HepG2 (cell line): ENCODE measurements at regions not wholly inside any gene's neighbourhood (a gene's known extent, or its start where the extent isn't known, plus 50 kb on each side); places are given as distances from the start of the nearest gene placed in this dataset.

ENCODE experiments used
- ATAC-seq: fragments of 200-7000 bp; cut with Tn5 transposase; 3 replicates; pipeline ENCODE4 v1.9.1; 2020; ENCODE audit warnings: mild to moderate bottlenecking, moderate library complexity
- BruUV-seq: library from RNA; stranded (reverse); fragments of 400-500 nt; replicated peaks from 2 replicates; lab custom pipeline; 2021; lab: Mats Ljungman, UMichigan
- CTCF ChIA-PET: fragments of 300-600 bp; formaldehyde crosslinking; extraction: SDS; loops from one replicate; lab custom pipeline; 2021; ENCODE audit warnings: low total read pairs, inconsistent platforms, low intra/inter-chr PET ratio; lab: Yijun Ruan, JAX
- POLR2A ChIA-PET: fragments of 350-600 bp; sonication (Branson Sonifier 250); formaldehyde crosslinking; loops from one replicate; lab custom pipeline; 2020; ENCODE audit warnings: antibody characterized with exemption, inconsistent platforms; lab: Yijun Ruan, JAX
- DNase-seq: peaks from one replicate; pipeline ENCODE4 v3.0.0-alpha.2; 2015; ENCODE audit warnings: low spot score
- FAIRE-seq: peaks from 3 replicates; lab custom pipeline; 2011; peaks lifted over from hg19 to GRCh38; lab: Jason Lieb, UNC
- H2AFZ ChIP-seq: one replicate; pipeline ENCODE4 v1.6.1; 2011; ENCODE audit warnings: low read length, inconsistent platforms
- H3K27ac ChIP-seq: fragments of 300-600 bp; 3 replicates; pipeline ENCODE4 v1.8.0; 2011; ENCODE audit warnings: mixed run types, mild to moderate bottlenecking, mixed read lengths, low read length, inconsistent platforms; ENCODE audit not compliant: insufficient read depth; ENCODE audit errors: extremely low read length
- H3K27me3 ChIP-seq, 2 experiments: fragments of 200-600 bp in 1 of 2; 2 replicates in 1 of 2; 3 replicates in 1 of 2; pipeline versions ENCODE4 v1.6.0 to v1.8.0; 2011; ENCODE audit warnings: low read length in 2 of 2, mild to moderate bottlenecking in 2 of 2, moderate library complexity in 2 of 2, inconsistent platforms in 1 of 2; ENCODE audit not compliant: insufficient read depth in 2 of 2, control insufficient read depth in 1 of 2
- H3K36me3 ChIP-seq, 2 experiments: fragments of 200-600 bp in 1 of 2; replicated peaks in 1 of 2; 2 replicates in 1 of 2; 3 replicates in 1 of 2; pipeline versions ENCODE4 v1.5.1 to v1.8.0; 2011; ENCODE audit warnings: low read length in 2 of 2, inconsistent platforms in 1 of 2; ENCODE audit not compliant: insufficient read depth in 2 of 2, control insufficient read depth in 1 of 2
- H3K4me1 ChIP-seq: 2 replicates; pipeline ENCODE4 v1.5.1; 2012; ENCODE audit warnings: low read length, inconsistent platforms; ENCODE audit not compliant: insufficient read depth
- H3K4me2 ChIP-seq: 2 replicates; pipeline ENCODE4 v1.6.0; 2011; ENCODE audit warnings: low read depth, low read length, inconsistent platforms
- H3K4me3 ChIP-seq, 3 experiments: fragments of 200-600 bp in 1 of 3; sonication (generic), shearing (Covaris generic) in 1 of 3; replicated peaks in 1 of 3; 2 replicates each; pipeline ENCODE4 v1.5.1; 2011 to 2016; ENCODE audit warnings: low read length in 3 of 3, inconsistent platforms in 2 of 3, low read depth in 2 of 3, mild to moderate bottlenecking in 2 of 3, control low read depth in 1 of 3, mixed read lengths in 1 of 3; ENCODE audit not compliant: insufficient read depth in 1 of 3
- H3K79me2 ChIP-seq: one replicate; pipeline ENCODE4 v1.6.1; 2011; ENCODE audit warnings: low read length, inconsistent platforms; ENCODE audit not compliant: insufficient read depth
- H3K9ac ChIP-seq: 2 replicates; pipeline ENCODE4 v1.6.0; 2011; ENCODE audit warnings: mild to moderate bottlenecking, low read depth, low read length, inconsistent platforms; ENCODE audit not compliant: insufficient read depth
- H3K9me3 ChIP-seq: 2 replicates; pipeline ENCODE4 v1.5.1; 2012; ENCODE audit warnings: mild to moderate bottlenecking, low read length
- H4K20me1 ChIP-seq: 2 replicates; pipeline ENCODE4 v1.6.0; 2011; ENCODE audit warnings: inconsistent platforms, mild to moderate bottlenecking, low read length, moderate library complexity; ENCODE audit not compliant: insufficient read depth
- ATAD3A ChIP-seq: sonication (generic); formaldehyde crosslinking; IDR thresholded peaks from 2 replicates; pipeline ENCODE4 v1.4.0; 2020; ENCODE audit warnings: missing genetic modification reagents
- ATF7 ChIP-seq, 2 experiments: fragments of 450-650 bp in 1 of 2; sonication (generic) in 1 of 2; formaldehyde crosslinking in 1 of 2; IDR thresholded peaks; 2 replicates each; pipeline versions ENCODE4 v1.4.0 to v1.6.1; 2016 to 2020; ENCODE audit warnings: antibody characterized with exemption in 1 of 2, mild to moderate bottlenecking in 1 of 2, missing genetic modification reagents in 1 of 2
- CCAR2 ChIP-seq: fragments of 200-400 bp; formaldehyde crosslinking; optimal IDR thresholded peaks from 2 replicates; pipeline ENCODE3; 2018; ENCODE audit warnings: low read depth, mild to moderate bottlenecking, low read length, moderate library complexity
- CREB1 ChIP-seq, 2 experiments: fragments of 450-650 bp in 1 of 2; IDR thresholded peaks; 2 replicates each; pipeline ENCODE4 v1.6.1; 2016 to 2017; ENCODE audit warnings: control low read depth in 1 of 2, mild to moderate bottlenecking in 1 of 2, missing compliant biosample characterization in 1 of 2, missing genetic modification characterization in 1 of 2
- DNMT3B ChIP-seq: conservative IDR thresholded peaks from 2 replicates; pipeline ENCODE4 v1.6.1; 2016; ENCODE audit warnings: missing biosample characterization, control low read depth
- GABPB1 ChIP-seq: IDR thresholded peaks from 2 replicates; pipeline ENCODE4 v1.6.1; 2016; ENCODE audit warnings: mild to moderate bottlenecking, missing genetic modification reagents, moderate library complexity, missing compliant biosample characterization
- MYC ChIP-seq: sonication (generic); formaldehyde crosslinking; IDR thresholded peaks from 2 replicates; pipeline ENCODE4 v1.9.0; 2021; ENCODE audit warnings: missing genetic modification reagents, borderline replicate concordance
- NCOR1 ChIP-seq: fragments of 200-600 bp; sonication (generic); IDR thresholded peaks from 2 replicates; pipeline ENCODE4 v1.7.0; 2017; ENCODE audit warnings: antibody characterized with exemption, low read length, borderline replicate concordance
- NFYB ChIP-seq: sonication (generic); formaldehyde crosslinking; IDR thresholded peaks from 2 replicates; pipeline ENCODE4 v1.4.0; 2020; ENCODE audit warnings: missing genetic modification reagents
- PHF8 ChIP-seq: sonication (generic); formaldehyde crosslinking; IDR thresholded peaks from 2 replicates; pipeline ENCODE4 v1.5.0; 2020; ENCODE audit warnings: missing genetic modification reagents
- PITX1 ChIP-seq: sonication (generic); formaldehyde crosslinking; IDR thresholded peaks from 2 replicates; pipeline ENCODE4 v1.5.1; 2020; ENCODE audit warnings: mild to moderate bottlenecking, missing genetic modification reagents
- RAD21 ChIP-seq: fragments of 450-650 bp; formaldehyde crosslinking; IDR thresholded peaks from 2 replicates; pipeline ENCODE4 v1.5.0; 2020; ENCODE audit warnings: mild to moderate bottlenecking
- RARA ChIP-seq: IDR thresholded peaks from 2 replicates; pipeline ENCODE4 v1.6.1; 2016; ENCODE audit warnings: missing genetic modification reagents, missing compliant biosample characterization
- ZC3H4 ChIP-seq: sonication (generic); formaldehyde crosslinking; IDR thresholded peaks from 2 replicates; pipeline ENCODE4 v1.4.0; 2020; ENCODE audit warnings: missing genetic modification reagents, borderline replicate concordance
- ZMYM4 ChIP-seq: sonication (generic); formaldehyde crosslinking; IDR thresholded peaks from 2 replicates; pipeline ENCODE4 v1.8.1; 2023; ENCODE audit warnings: mild to moderate bottlenecking, missing genetic modification reagents
- ZNF317 ChIP-seq: sonication (generic); formaldehyde crosslinking; IDR thresholded peaks from 2 replicates; pipeline ENCODE4 v1.5.0; 2020; ENCODE audit warnings: mild to moderate bottlenecking, missing genetic modification reagents
- ZNF337 ChIP-seq: sonication (generic); formaldehyde crosslinking; IDR thresholded peaks from 2 replicates; pipeline ENCODE4 v1.5.1; 2020; ENCODE audit warnings: missing genetic modification reagents, low read depth, mild to moderate bottlenecking, borderline replicate concordance
- ZNF564 ChIP-seq: sonication (generic); formaldehyde crosslinking; IDR thresholded peaks from 2 replicates; pipeline ENCODE4 v1.8.1; 2023; ENCODE audit warnings: mild to moderate bottlenecking, missing genetic modification reagents
- ZNF737 ChIP-seq: sonication (generic); formaldehyde crosslinking; IDR thresholded peaks from 2 replicates; pipeline ENCODE4 v1.5.0; 2020; ENCODE audit warnings: missing genetic modification reagents, mild to moderate bottlenecking, borderline replicate concordance
- WGBS: methylation state at CpG from one replicate; pipeline ENCODE4 v1.1.6; 2017; ENCODE audit warnings: low lambda C conversion rate; 5-methylcytosine and 5-hydroxymethylcytosine counted together
- in situ Hi-C: cut with HindIII; loops from 2 replicates; pipeline ENCODE4 v1.10.0; 2017; ENCODE audit warnings: low pct_unique_long_range_greater_than_20kb; ENCODE audit not compliant: extremely low pct_ligation_motif_present
- intact Hi-C: fragments of 100-400 bp; cut with micrococcal nuclease; formaldehyde crosslinking; loops from one replicate; pipeline ENCODE4 v1.10.0; 2022; ENCODE audit not compliant: unreplicated experiment
- TF ChIP-seq, protein P1 (sequence below): sonication (generic); formaldehyde crosslinking; IDR thresholded peaks from 2 replicates; pipeline ENCODE4 v1.8.0; 2023; ENCODE audit warnings: mild to moderate bottlenecking, missing genetic modification reagents

DNA sequence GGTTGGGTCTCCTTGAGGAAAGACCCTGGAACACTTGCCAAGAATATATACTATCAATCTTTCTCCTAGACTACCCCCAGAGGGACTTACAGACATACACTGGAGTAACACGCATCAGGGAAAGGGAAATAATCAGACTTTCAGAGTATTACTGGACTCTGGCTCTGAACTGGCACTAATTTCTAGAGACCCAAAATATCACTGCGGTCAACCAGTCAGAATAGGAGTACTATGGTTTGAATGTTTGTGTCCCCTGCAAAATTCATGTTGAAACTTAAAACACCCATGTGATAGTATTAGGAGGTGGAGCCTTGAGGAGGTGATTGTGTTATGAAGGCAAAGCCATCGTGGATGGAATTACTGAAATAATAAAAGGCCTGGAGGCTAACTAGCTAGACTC is 323.7 kb downstream of the EN1 start (continued):
- TF ChIP-seq ZNF737 (CRISPR knock-in tag), result no peak
- TF ChIP-seq GABPB1 (CRISPR knock-in tag), result no peak
- no peak for TF ChIP-seq ZNF564
- TF ChIP-seq PITX1 (CRISPR knock-in tag), result no peak
- TF ChIP-seq PHF8 (CRISPR knock-in tag), result no peak
- no peak for TF ChIP-seq CCAR2
- no peak for TF ChIP-seq RAD21 (CRISPR knock-in tag)
- TF ChIP-seq MYC (CRISPR knock-in tag), result no peak
- TF ChIP-seq NFYB (CRISPR knock-in tag), result no peak
- TF ChIP-seq ZC3H4 (CRISPR knock-in tag), result no peak
- no peak for TF ChIP-seq ZMYM4
- TF ChIP-seq RARA (CRISPR knock-in tag), result no peak
- no peak for TF ChIP-seq ZNF337
- no peak for TF ChIP-seq NCOR1
- TF ChIP-seq, all 625 proteins: peak for 0

DNA sequence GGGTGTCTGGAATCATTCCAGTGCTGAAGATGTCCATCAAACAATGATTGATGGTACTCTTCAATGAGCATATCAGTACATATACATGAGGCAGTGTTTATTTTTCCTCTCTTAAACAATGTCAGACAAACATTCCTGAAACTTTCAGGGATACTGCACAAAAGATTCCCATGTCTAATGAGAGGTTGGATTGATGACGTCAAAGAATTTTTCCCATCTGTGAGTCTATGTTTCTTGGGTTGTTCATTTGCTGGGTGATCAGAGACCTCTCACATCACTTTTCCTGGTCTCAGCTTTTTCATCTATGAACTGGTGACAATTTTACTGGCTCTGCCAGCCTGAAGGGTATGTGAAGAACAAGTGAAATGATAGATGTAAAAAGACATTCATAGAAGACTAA is 325.5 kb downstream of the EN1 start:
- CTCF ChIA-PET, result no interaction called here
- H3K36me3 ChIP-seq, result no peaks in the 10 kb centered on the region
- no peak overlapping the region for H3K4me2 ChIP-seq
- no peak overlapping the region for H3K4me3 ChIP-seq
- no peaks in the 10 kb centered on the region for H4K20me1 ChIP-seq
- no peak for ATAC-seq
- no peak overlapping the region for H2AFZ ChIP-seq
- TF ChIP-seq CREB1 (IDR thresholded peaks at IDR 0.05) (peak; percentile 92), CREB1 (CRISPR knock-in tag; IDR thresholded peaks at IDR 0.05) (no peak), ATAD3A (CRISPR knock-in tag) (no peak), DNMT3B (CRISPR knock-in tag) (no peak), ZNF317 (CRISPR knock-in tag) (no peak), ATF7 (IDR thresholded peaks at IDR 0.05) (peak; percentile 52), ATF7 (CRISPR knock-in tag; IDR thresholded peaks at IDR 0.05) (no peak)
- TF ChIP-seq, protein P1, sequence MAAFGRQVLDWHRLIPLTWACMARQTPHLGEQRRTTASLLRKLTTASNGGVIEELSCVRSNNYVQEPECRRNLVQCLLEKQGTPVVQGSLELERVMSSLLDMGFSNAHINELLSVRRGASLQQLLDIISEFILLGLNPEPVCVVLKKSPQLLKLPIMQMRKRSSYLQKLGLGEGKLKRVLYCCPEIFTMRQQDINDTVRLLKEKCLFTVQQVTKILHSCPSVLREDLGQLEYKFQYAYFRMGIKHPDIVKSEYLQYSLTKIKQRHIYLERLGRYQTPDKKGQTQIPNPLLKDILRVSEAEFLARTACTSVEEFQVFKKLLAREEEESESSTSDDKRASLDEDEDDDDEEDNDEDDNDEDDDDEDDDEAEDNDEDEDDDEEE (CRISPR knock-in tag), result no peak
- no peaks in the 10 kb centered on the region for H3K79me2 ChIP-seq
- 3% methylated on average over 1 of the region's 1 CpG for whole genome bisulfite sequencing
- intact Hi-C loops, result no loop called here
- no peak overlapping the region for H3K9ac ChIP-seq
- no peak for DNase-seq
- H3K27me3 ChIP-seq, result no peaks in the 10 kb centered on the region
- H3K9me3 ChIP-seq, result peaks cover 33% of the 10 kb centered on the region
- H3K27ac ChIP-seq, result no peak overlapping the region
- no peak for FAIRE-seq
- POLR2A ChIA-PET, result no interaction called here
- in situ Hi-C loops, result no loop called here
- BruUV-seq, result no TSS peak
- no peaks in the 10 kb centered on the region for H3K4me1 ChIP-seq
